Heart left ventricle (tissue), 13 donors: ENCODE measurements at regions not wholly inside any gene's neighbourhood (a gene's known extent, or its start where the extent isn't known, plus 50 kb on each side); places are given as distances from the start of the nearest gene placed in this dataset.

Source experiments
- CTCF ChIP-seq, 12 donors: fragments of 200-600 bp; sonication (generic) in 4 of 12; IDR thresholded peaks; one replicate each; pipeline versions ENCODE4 v1.5.0 to v1.8.0; 2018 to 2022; ENCODE audit warnings: antibody characterized with exemption in 12 of 12, mild to moderate bottlenecking in 5 of 12
- POLR2A ChIP-seq, 2 donors: fragments of 450-650 bp; IDR thresholded peaks; one replicate each; pipeline ENCODE4 v1.6.1; 2017; ENCODE audit warnings: antibody characterized with exemption in 2 of 2, mild to moderate bottlenecking in 2 of 2, moderate library complexity in 2 of 2
- donor health status: ischemic (EF 13 %, LVEDD 7.1; RV severe dilation, severe dysfunction).
- donor health status: DM: no; HTN: yes; CAD: no.
- donor health status: DM: no; HTN: no; CAD: no.
- donor health status: ischemic (EF 25% LVEDD 6.9; RV normal size, moderate dysfunction).
- donor health status: ischemic (EF 25% LVEDD 5.7; RV mildly dilated, moderate dysfunction).
- donor health status: ischemic (EF 35%, LVEDD 5.7; RV mildly dilated, moderate dysfunction).
- donor health status: nonischemic (EF 11% LVEDD 7.7; RV severe dilation, severe dysfunction).
- donor health status: DM: yes; HTN: yes; CAD: no.
- donor health status: PGD.
- donor health status: ischemic (EF 29% LVEDD 5.4; RV normal size, mild dysfunction).
- donor health status: nonischemic (EF 23%, LVEDD 6.1; RV moderate dilation, normal function).

- TF ChIP-seq POLR2A (IDR thresholded peaks at IDR 0.05) (no peak), CTCF (IDR thresholded peaks at IDR 0.05) (no peak)
Measured at GRCh38 chr13:74593688-74594087, 459.5 kb upstream of the KLF12 start.
